GM12864 (cell line): ENCODE measurements at regions not wholly inside any gene's neighbourhood (a gene's known extent, or its start where the extent isn't known, plus 50 kb on each side); places are given as distances from the start of the nearest gene placed in this dataset.
"Not testable (repeated sequence)": the region's sequence is repeated elsewhere in the genome, so short reads cannot be mapped to it uniquely, and the experiment has no call there.

Experiments used
- DNase-seq: peaks from one replicate; pipeline ENCODE4 v3.0.0-alpha.2; 2011; ENCODE audit warnings: low read depth
- H3K4me3 ChIP-seq: 2 replicates; pipeline ENCODE4 v1.5.1; 2011; ENCODE audit warnings: mild to moderate bottlenecking, low read depth, low read length, control low read depth
- CTCF ChIP-seq: IDR thresholded peaks from 2 replicates; pipeline ENCODE4 v1.5.1; 2011; ENCODE audit warnings: low read depth, mild to moderate bottlenecking, moderate library complexity, low read length, control low read depth, inconsistent platforms; ENCODE audit errors: missing control alignments

- TF ChIP-seq CTCF = no peak
- no peak for DNase-seq
Measured at GRCh38 chr6:22133357-22133756, 163.5 kb downstream of the PRL start.

DNA sequence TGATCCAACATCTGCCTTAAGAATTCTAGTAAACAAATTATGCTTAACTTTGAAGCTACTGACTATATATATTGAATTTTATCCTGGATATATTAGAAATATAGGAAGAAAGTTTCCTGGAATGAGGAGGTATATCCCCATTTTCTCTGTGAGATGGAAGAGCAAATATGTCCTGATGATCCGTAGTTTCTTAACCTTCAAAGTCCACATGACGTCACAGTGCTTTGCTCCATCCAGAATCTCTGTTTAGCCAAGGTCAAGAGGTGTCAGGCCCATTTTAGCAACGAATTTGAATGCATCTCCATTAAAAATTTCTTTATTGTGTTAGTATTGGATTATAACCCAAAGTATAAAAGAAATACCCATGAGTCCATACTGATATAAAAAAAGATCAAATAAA, 162.5 kb downstream of the PRL start:
- DNase-seq = no peak
- H3K4me3 ChIP-seq = no peak overlapping the region
- no peak for TF ChIP-seq CTCF

More at GRCh38 chr6:22133357-22133756, 163.5 kb downstream of the PRL start:
- no peak overlapping the region for H3K4me3 ChIP-seq

DNA sequence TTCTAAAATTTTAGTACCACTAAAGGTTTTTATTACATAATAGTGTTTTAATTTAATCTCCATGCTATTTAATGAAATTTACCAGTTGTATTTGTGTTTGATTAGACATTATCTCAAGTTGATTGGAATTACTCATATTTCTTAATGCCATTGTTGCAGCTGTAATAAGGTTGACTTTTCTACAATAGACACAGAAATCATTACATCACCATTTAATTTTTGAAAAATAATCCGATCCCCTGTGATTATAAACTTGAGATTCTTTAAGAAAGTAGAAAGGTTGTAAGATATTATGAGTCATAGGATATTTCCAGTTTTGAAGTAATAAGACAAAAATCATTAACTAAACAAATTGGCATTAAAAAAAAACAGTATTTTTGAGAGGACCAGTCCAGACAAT, 161.4 kb downstream of the PRL start:
- no peak for DNase-seq
- no peak for TF ChIP-seq CTCF
- H3K4me3 ChIP-seq = no peak overlapping the region

GRCh38 chr6:22140736-22141135, 156.1 kb downstream of the PRL start:
- DNase-seq, H3K4me3 ChIP-seq: not testable (repeated sequence)

DNA sequence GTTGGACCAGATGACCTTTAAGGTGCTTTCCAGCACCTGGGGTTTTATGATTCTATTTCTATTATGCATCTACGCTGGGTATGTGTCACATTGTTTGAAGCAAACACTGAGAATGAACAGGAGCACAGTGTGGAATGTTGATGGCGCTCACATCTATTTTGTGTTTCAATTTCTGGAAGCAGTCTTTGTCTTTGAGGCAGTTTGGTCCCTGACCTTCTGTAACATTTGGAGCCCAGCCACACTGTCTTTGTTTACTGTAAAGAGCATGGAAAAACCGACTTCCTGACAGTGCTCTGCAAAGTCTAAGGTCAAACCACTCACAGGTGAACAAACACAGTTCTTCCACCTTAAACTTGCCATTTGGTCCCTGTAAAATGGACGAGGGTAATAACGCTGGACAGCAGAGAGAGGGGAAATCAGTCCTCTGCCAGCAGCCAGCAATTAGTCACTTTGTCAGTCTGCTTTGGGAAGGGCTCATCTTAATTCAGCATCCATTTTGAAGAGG, 155.5 kb downstream of the PRL start:
- no peak for TF ChIP-seq CTCF
- H3K4me3 ChIP-seq = no peak overlapping the region
- no peak for DNase-seq

DNA sequence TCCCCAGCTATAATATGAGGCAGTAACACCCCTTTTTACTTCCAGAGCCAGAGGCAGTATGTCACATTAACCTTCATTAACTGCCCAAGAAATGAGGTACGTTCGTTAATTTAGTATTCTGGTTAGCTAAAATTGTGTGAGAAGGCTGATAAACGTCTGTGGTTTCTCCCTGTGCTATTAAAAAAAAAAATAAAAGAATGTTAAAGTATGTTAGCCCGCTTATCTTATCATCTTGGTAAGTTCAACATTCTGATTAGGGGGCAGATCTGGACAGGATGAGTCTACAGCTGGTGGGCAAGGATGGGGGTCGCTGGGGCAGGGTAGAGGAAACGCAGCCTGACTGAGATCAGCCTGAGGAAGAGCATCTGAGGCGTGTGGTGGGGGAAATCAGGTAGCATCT, 154.0 kb downstream of the PRL start:
- TF ChIP-seq CTCF = no peak
- no peak for DNase-seq
- H3K4me3 ChIP-seq = no peak overlapping the region

- no peak for DNase-seq
- TF ChIP-seq CTCF = no peak
- H3K4me3 ChIP-seq = no peak overlapping the region
Measured at GRCh38 chr6:22145376-22145775, 151.5 kb downstream of the PRL start.
